ENCODE measurements at regions not wholly inside any gene's neighbourhood (a gene's known extent, or its start where the extent isn't known, plus 50 kb on each side); places are given as distances from the start of the nearest gene placed in this dataset.
"Not testable (repeated sequence)": the region's sequence is repeated elsewhere in the genome, so short reads cannot be mapped to it uniquely, and the experiment has no call there.

- no peak for TF ChIP-seq JUND (IDR thresholded peaks at IDR 0.05; ENCODE audit: low read depth)
Measured at GRCh38 chr1:228653748-228654147, 81.5 kb upstream of the RHOU start.

GRCh38 chr1:228655796-228656394, 79.4 kb upstream of the RHOU start:
- no peak for DNase-seq (ENCODE audit: low read depth in 1 of 2, low spot score in 1 of 2)
- TF ChIP-seq JUND (IDR thresholded peaks at IDR 0.05; ENCODE audit: low read depth) = no peak
- in situ Hi-C loops (cut with HindIII; ENCODE audit: low pct_unique_long_range_greater_than_20kb, low sequenced_read_pairs) = no loop called here

More at GRCh38 chr1:228653748-228654147, 81.5 kb upstream of the RHOU start:
- in situ Hi-C loops (cut with HindIII; ENCODE audit: low pct_unique_long_range_greater_than_20kb, low sequenced_read_pairs) = no loop called here
- DNase-seq (ENCODE audit: low read depth in 1 of 2, low spot score in 1 of 2) = no peak

GRCh38 chr1:228662007-228662689, 73.1 kb upstream of the RHOU start:
- DNase-seq (ENCODE audit: low read depth in 1 of 2, low spot score in 1 of 2); in situ Hi-C loops (cut with HindIII; ENCODE audit: low pct_unique_long_range_greater_than_20kb, low sequenced_read_pairs): not testable (repeated sequence)

- no peak for TF ChIP-seq JUND (IDR thresholded peaks at IDR 0.05; ENCODE audit: low read depth)
- in situ Hi-C loops (cut with HindIII; ENCODE audit: low pct_unique_long_range_greater_than_20kb, low sequenced_read_pairs) = no loop called here
- peak; percentile 66 to 89 for DNase-seq (ENCODE audit: low read depth in 1 of 2, low spot score in 1 of 2)
Measured at GRCh38 chr1:228664399-228664914, 70.8 kb upstream of the RHOU start.

DNA sequence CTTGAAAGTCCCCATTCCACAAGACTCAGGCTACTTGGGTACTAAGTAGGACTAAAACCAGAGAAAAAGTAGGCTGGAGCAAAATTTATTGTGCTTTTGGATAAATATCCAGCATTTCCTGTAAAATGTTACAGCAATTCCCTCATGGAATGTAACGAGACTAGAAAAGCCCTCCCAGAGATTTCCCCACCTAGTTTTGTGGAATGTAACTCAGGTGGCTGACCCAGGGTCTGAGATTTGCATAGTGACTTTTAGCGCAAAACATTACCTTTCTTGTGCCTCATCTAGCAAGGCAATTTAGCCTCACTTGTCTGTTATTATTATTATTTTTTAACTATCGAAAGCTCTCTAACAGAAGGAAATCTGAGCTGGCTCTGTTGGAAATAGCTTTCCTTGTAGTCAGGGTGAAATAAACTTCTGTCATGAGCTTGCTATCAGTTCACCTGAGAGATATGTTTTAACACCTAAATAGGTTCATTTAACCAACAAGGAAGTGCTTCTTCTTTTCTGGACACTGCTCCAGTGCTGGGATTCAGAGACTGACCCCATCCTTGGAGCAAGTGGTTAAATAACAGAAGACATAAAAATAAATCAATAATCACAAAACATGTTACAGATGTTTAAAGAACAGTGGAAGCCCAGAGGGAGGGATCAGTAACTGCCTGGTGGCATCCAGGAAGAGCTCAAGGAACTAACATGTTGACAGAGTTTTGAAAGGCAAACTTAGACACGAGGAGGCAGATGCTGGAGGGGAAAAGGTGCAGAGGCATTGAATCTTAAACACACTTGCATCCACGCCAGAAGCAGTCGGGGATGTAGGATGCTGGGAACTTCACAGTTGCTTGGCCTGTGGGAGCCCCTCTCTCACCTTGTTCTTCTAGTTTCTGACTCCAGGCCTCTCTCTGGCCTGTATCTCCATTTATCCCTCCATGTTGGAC, 68.3 kb upstream of the RHOU start:
- in situ Hi-C loops (cut with HindIII; ENCODE audit: low pct_unique_long_range_greater_than_20kb, low sequenced_read_pairs) = no loop called here
- TF ChIP-seq JUND (IDR thresholded peaks at IDR 0.05; ENCODE audit: low read depth) = no peak
- peak in 1 of 2 experiments; percentile 52 for DNase-seq (ENCODE audit: low read depth in 1 of 2, low spot score in 1 of 2)

DNA sequence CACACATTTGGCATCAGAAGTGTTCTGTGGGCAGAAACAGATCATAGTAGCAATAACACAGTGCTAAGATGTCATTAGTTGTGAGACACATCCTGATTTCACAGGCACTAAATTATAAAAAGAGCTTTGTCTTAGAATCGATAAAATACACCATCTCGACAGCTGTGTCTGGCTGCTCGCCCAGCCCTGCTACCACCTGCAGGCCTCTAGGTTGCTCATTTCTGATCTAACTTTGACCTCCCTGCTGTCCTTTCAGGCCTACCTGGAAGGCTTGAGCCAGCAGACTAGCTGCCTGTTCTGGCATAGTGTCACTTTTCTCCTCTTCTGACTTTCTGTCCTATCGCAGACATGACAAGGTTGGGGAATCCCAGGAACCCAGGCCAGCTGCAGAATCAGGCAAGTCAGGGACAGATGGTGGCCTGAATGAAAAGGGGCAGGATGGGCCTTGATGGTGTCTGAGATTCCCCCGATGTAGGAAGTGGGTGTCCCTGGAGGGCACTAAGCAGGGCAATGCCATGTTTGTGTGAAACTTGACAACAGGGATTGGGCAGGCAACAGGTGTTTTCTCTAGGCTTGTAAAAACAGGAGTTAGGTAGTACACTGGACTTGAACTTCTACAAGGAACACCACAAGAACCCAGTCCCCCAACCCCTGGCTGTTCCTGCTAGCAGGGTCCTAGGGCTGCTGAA, 66.6 kb upstream of the RHOU start:
- no peak for DNase-seq (ENCODE audit: low read depth in 1 of 2, low spot score in 1 of 2)
- no peak for TF ChIP-seq JUND (IDR thresholded peaks at IDR 0.05; ENCODE audit: low read depth)
- in situ Hi-C loops (cut with HindIII; ENCODE audit: low pct_unique_long_range_greater_than_20kb, low sequenced_read_pairs) = no loop called here

- in situ Hi-C loops (cut with HindIII; ENCODE audit: low pct_unique_long_range_greater_than_20kb, low sequenced_read_pairs) = no loop called here
- no peak for DNase-seq (ENCODE audit: low read depth in 1 of 2, low spot score in 1 of 2)
- TF ChIP-seq JUND (IDR thresholded peaks at IDR 0.05; ENCODE audit: low read depth) = no peak
Measured at GRCh38 chr1:228669242-228669585, 66.1 kb upstream of the RHOU start.

DNA sequence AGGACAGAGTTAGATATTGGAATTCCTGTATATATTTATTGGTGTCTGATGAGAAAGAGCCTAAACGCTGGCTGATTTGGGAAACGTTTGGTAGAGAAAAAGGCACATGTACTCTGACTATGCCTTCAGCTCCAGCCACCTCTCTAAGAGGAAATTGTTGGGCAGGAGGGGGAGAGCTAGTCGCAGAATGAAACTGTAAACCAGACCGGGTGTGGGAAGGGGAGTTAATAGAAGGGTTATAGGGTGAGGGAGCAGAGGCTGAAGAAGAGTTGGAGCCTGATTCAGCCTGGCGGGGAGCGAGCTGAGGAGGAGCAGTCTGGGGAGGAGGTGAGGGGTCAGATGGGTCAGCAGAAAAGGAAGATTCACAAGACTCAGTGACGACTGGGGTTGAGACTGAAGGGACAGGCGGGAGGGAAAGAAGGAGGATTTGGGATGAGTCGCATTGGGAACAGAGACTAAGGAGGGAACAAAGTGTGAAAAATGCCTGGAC, 54.2 kb upstream of the RHOU start:
- DNase-seq (ENCODE audit: low read depth in 1 of 2, low spot score in 1 of 2); in situ Hi-C loops (cut with HindIII; ENCODE audit: low pct_unique_long_range_greater_than_20kb, low sequenced_read_pairs): not testable (repeated sequence)

DNA sequence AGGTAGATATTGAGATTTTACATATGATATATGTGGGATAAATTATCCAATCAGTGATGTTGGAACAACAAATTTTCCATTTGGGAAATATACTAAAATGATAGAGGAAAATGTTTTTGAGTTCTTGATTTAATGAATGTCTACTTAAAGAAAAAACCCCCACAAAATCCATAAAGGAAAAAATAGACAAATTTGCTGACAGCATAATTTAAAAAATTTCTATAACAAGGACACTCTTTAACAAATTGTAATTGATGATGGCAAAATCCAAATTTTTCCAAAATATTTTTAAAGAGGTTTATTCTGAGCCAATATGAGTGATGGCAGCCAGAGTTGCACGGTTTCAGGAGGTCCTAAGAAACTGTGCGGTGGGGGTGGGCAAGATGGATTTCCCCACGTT, 51.9 kb upstream of the RHOU start:
- DNase-seq (ENCODE audit: low read depth in 1 of 2, low spot score in 1 of 2) = no peak
- in situ Hi-C loops (cut with HindIII; ENCODE audit: low pct_unique_long_range_greater_than_20kb, low sequenced_read_pairs) = no loop called here

GRCh38 chr1:228684607-228685006, 50.7 kb upstream of the RHOU start:
- no peak for TF ChIP-seq JUND (IDR thresholded peaks at IDR 0.05; ENCODE audit: low read depth)
- in situ Hi-C loops (cut with HindIII; ENCODE audit: low pct_unique_long_range_greater_than_20kb, low sequenced_read_pairs) = no loop called here
- DNase-seq (ENCODE audit: low read depth in 1 of 2, low spot score in 1 of 2) = no peak

More for the DNA sequence above, 51.9 kb upstream of the RHOU start:
- TF ChIP-seq JUND (IDR thresholded peaks at IDR 0.05; ENCODE audit: low read depth) = no peak

GRCh38 chr1:228685081-228685660, 50.1 kb upstream of the RHOU start:
- DNase-seq (ENCODE audit: low read depth in 1 of 2, low spot score in 1 of 2) = no peak
- TF ChIP-seq JUND (IDR thresholded peaks at IDR 0.05; ENCODE audit: low read depth) = no peak
- in situ Hi-C loops (cut with HindIII; ENCODE audit: low pct_unique_long_range_greater_than_20kb, low sequenced_read_pairs) = no loop called here
